HG03103 (cell line): ENCODE measurements at regions not wholly inside any gene's neighbourhood (a gene's known extent, or its start where the extent isn't known, plus 50 kb on each side); places are given as distances from the start of the nearest gene placed in this dataset.
"Not testable (repeated sequence)": the region's sequence is repeated elsewhere in the genome, so short reads cannot be mapped to it uniquely, and the experiment has no call there.

Experiments used
- ATAC-seq: cut with Tn5 transposase; IDR thresholded peaks from one replicate; pipeline ENCODE4 v1.9.1; 2021; ENCODE audit warnings: low read depth; ENCODE audit not compliant: unreplicated experiment

DNA sequence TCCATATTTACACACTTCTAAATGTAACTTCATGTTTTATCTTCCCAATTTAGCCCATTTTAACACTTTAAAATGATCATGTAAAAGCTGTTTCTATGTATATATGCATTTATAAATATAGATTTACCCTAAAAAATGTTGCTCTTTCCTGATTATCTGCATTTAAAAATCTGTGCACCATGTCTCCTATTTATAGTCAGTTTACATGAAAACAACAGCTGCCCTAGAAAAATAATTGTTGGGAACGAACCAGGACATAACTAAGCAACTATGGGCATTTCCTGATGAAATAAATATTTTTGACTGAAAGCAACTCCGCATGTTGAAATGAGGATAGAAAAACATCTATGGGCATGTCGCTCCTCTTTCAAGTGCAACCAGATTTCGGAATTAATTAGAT is 1368.2 kb downstream of the FAM181B start:
- ATAC-seq: no peak

DNA sequence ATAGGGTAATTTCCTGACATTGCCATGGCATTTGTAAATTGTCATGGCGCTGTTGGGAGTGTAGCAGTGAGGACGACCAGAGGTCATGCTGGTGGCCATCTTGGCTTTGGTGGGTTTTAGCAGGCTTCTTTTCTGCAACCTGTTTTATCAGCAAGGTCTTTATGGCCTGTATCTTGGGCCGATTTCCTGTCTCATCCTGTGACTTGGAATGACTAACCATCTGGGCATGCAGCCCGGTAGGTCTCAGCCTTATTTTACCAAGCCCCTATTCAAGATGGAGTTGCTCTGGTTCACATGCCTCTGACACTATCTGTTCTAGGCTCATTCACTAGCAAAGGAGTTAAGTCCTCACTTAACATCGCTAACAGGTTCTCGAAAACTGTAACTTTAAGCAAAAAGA is 1374.2 kb downstream of the FAM181B start:
- no peak for ATAC-seq

GRCh38 chr11:81345609-81346008 is 1388.1 kb downstream of the FAM181B start:
- ATAC-seq: no peak

DNA sequence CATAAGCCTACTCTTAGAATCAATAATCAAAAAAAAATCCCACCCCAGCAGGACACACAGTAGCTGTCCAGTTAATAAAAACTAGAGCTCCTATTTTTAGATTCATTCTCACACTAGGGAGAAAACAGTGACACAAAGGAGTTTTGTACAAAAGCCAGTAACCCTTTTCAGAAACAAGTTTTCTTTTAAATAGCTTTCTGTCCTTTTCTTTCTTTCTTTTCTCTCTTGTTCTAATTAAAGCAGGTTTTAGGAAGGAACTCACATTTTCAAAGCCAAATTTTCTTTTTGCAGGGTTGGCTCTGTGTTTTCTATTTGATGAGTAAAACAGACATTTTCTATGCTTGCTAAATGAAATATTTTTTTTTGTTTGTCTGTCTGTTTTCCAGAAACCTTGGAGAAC is 1390.7 kb downstream of the FAM181B start:
- ATAC-seq: no peak

GRCh38 chr11:81340225-81340624 is 1393.4 kb downstream of the FAM181B start:
- no peak for ATAC-seq

DNA sequence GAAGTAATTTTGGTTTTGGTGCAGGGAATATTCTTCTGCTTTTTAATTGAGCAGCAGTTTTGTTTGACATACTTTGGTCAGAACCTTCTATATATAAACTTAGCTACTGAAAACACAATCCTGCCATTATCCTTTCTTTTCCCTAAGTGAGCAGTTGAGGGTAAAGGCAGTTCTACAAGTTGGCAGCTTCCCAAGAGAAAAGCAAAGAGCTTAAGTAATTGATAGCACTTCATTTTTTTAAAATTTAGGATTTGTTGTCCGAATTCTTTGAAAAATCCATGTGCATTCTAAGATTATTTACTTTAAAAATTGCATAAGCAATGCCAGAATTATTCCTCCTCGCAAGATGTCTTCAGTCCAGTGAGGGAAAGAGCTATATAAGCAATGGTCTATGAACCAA is 1394.1 kb downstream of the FAM181B start:
- no peak for ATAC-seq

GRCh38 chr11:81337756-81338155 is 1395.9 kb downstream of the FAM181B start:
- no peak for ATAC-seq

- ATAC-seq: no peak
Measured at GRCh38 chr11:81332276-81332675, 1401.4 kb downstream of the FAM181B start.

DNA sequence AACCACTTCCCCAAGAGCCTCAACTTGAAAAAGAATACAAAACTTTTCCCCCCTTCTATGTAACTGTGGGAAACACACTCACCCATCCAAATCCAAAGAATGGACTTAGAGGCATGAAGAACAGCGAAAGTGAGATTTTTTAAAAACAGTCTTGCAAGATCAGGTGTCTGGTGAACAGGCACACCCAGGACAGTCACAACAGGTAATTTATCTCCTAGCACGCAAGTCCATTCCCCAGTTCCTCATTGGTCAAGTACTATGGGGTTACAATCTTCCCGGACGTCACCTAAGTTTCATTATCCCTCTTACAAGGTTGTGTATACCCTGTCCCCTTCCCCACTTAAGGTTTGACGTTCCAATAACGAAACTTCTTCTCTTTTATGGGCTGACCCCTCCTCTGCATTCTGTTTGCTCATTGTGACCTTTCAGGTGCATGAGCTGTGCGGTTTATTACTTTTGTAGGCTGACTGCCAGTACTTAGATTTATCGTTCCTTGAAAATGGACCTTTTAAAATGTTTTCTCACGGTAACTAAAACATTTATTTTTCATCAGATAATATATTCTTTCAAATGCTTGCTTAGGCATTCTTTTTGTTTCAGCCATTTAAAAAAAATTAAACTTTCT is 1401.9 kb downstream of the FAM181B start:
- ATAC-seq: no peak

- ATAC-seq: no peak
Measured at GRCh38 chr11:81331088-81331487, 1402.6 kb downstream of the FAM181B start.

- no peak for ATAC-seq
Measured at GRCh38 chr11:81303038-81303664, 1430.5 kb downstream of the FAM181B start.

- ATAC-seq: no peak
Measured at GRCh38 chr11:81301166-81301830, 1432.4 kb downstream of the FAM181B start.

DNA sequence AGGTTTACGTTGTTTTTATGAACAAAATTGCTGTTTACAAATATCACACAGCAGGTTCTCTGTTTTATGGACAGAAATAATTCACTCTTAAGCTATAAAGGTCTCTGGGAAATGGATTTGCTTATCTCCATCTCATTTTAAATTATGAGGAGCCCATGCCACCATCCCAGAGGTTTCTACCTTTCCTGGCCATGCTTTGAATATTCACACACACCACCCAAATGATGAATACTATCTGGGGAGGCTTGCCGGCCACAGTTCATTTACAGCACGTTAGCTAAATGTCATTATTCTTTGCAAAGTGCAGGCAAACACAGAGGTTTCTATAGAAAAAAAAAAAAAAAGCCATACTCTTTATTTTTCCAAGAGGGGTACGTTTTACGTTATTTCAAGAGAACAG is 1446.7 kb downstream of the FAM181B start:
- no peak for ATAC-seq

DNA sequence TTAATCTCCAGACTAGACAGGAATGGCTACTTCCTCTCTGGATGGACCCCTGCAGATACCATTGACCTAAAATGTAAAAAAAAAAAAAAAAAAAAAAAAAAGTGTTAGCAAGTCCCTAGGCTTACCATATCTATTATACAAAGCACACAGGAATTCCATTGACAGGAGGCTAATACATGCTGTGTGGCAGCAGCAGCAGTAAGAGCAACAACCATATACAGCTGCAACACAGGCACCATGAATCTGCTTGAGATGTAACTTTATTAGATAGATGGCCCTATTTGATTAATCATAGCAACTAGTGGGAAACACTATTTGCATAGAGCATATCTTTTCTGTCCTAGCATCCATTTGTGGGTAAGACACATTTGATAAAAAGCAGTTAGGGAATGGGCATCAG is 1447.1 kb downstream of the FAM181B start:
- ATAC-seq: no peak

DNA sequence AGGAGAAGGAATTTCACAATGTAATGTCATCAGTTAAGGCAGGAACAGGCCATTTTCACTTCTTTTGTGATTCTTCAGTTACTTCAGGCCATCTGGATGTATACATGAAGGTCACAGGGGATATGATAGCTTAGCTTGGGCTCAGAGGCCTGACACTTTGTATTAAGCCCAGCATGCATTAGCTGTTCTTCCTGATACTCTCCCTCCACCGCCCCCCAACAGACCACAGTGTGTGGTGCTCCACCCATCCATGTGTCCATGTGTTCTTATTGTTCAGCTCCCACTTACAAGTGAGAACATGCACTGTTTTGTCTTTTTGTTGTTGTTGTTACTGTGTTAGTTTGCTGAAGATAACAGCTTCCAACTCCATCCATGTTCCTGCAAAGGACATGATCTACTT is 1453.4 kb downstream of the FAM181B start:
- ATAC-seq: not testable (repeated sequence)

- ATAC-seq: no peak
Measured at GRCh38 chr11:81278991-81279390, 1454.7 kb downstream of the FAM181B start.

- ATAC-seq: no peak
Measured at GRCh38 chr11:81270686-81271085, 1463.0 kb downstream of the FAM181B start.

DNA sequence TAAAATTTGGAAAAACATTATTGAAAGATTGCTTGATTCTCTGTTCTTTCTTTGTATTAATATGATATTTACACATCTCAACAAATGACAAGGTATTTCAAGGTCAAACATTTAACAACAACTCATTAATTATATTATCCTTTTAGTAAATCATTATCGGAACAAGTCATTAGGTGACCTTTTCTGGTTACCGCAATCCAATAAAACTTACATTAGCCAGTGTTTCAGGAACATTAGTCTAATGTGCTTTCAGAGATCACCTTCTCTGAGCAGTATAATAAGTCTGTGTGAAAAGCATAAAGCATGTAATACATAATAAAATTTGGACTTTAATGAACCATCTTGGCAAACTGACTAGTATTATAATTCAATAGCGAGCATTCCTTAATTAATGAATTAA is 1466.4 kb downstream of the FAM181B start:
- ATAC-seq: no peak

- no peak for ATAC-seq
Measured at GRCh38 chr11:81259471-81259870, 1474.2 kb downstream of the FAM181B start.

GRCh38 chr11:81255895-81256294 is 1477.8 kb downstream of the FAM181B start:
- no peak for ATAC-seq

DNA sequence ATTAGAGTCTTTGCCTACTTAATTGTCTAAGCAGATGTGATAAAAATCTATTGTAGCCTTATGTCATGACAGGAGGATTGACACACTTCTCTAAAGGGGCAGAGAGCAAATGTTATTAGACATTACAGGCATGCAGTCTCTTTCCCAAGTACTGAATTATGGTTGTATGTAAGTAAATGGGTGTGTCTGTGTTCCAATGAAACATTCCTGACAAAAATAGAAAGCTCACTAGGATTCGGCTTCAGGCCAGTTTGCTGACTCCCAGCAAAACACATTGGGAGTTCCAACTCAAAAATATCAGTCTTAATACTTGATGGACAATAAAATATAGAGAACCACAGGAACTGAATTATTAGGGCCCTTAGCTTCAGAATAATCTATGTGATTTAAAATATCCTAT is 1480.4 kb downstream of the FAM181B start:
- ATAC-seq: no peak

DNA sequence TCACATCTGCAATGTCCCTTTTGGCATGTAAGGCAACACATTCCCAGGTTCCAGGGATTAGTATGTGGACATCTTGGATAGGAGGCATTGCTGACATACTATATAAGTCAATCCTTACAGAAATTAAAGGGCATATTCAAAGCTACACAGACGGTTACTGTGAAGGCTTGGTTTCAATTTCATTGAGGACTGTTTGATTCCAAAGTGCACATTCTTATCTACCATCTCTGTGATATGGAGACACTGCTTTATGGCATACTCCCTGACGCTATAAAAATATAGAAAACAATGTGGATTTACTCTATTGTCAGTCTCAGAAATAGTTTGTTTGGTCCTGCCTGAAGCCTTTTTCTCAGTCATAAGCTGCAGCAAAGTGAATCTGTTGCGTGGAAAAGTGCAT is 1486.7 kb downstream of the FAM181B start:
- ATAC-seq: no peak
